ENCODE measurements at regions not wholly inside any gene's neighbourhood (a gene's known extent, or its start where the extent isn't known, plus 50 kb on each side); places are given as distances from the start of the nearest gene placed in this dataset.

DNA sequence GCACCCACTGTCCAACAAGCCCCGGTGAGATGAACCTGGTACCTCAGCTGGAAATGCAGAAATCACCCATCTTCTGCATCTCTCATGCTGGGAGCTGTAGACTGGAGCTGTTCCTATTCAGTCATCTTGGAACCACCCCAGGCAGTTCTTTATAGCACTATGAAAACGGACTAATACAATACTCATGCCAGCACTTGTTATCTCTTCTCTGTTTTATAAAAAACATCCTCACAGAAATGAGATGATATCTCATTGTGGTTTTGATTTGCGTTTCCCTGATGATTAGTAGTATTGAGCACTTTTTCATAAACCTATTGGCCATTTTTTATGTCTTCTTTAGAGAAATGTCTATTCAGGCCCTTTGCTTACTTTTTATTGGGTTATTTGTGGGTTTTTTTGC, 156.2 kb upstream of the ARPP21 start:
- H3K9ac ChIP-seq (ENCODE audit: low read length) = no peak overlapping the region
- no peak overlapping the region for H3K4me2 ChIP-seq (ENCODE audit: low read length)
- no peaks in the 10 kb centered on the region for H4K20me1 ChIP-seq (ENCODE audit: insufficient read depth)
- H3K9me2 ChIP-seq (ENCODE audit: insufficient read depth, low read length) = no peaks in the 10 kb centered on the region
- H3K36me3 ChIP-seq (ENCODE audit: insufficient read depth, low read length) = no peaks in the 10 kb centered on the region
- no peak overlapping the region for H3K27ac ChIP-seq (ENCODE audit: low read length)
- H3K9me3 ChIP-seq (ENCODE audit: low read length) = no peaks in the 10 kb centered on the region
- no peak overlapping the region for H3K4me3 ChIP-seq (ENCODE audit: low read length)
- no peaks in the 10 kb centered on the region for H3K27me3 ChIP-seq (ENCODE audit: insufficient read depth, low read depth, low read length)
- peaks cover 5% of the 10 kb centered on the region for H3F3A ChIP-seq (ENCODE audit: insufficient read depth, low read length, poor library complexity, severe bottlenecking)
- TF ChIP-seq EP300 (conservative IDR thresholded peaks at IDR 0.05; ENCODE audit: poor library complexity, severe bottlenecking) (no peak), SMC3 (conservative IDR thresholded peaks at IDR 0.05; ENCODE audit: poor library complexity) (no peak), TAF1 (IDR thresholded peaks at IDR 0.05; ENCODE audit: low read depth) (no peak), RAD21 (conservative IDR thresholded peaks at IDR 0.05) (no peak), EZH2 (IDR thresholded peaks at IDR 0.05; ENCODE audit: borderline replicate concordance, insufficient read depth, low read length, poor library complexity, severe bottlenecking) (no peak), MXI1 (conservative IDR thresholded peaks at IDR 0.05; ENCODE audit: poor library complexity, severe bottlenecking) (no peak), POLR2AphosphoS5 (IDR thresholded peaks at IDR 0.05) (no peak)
- TF ChIP-seq, protein P1, sequence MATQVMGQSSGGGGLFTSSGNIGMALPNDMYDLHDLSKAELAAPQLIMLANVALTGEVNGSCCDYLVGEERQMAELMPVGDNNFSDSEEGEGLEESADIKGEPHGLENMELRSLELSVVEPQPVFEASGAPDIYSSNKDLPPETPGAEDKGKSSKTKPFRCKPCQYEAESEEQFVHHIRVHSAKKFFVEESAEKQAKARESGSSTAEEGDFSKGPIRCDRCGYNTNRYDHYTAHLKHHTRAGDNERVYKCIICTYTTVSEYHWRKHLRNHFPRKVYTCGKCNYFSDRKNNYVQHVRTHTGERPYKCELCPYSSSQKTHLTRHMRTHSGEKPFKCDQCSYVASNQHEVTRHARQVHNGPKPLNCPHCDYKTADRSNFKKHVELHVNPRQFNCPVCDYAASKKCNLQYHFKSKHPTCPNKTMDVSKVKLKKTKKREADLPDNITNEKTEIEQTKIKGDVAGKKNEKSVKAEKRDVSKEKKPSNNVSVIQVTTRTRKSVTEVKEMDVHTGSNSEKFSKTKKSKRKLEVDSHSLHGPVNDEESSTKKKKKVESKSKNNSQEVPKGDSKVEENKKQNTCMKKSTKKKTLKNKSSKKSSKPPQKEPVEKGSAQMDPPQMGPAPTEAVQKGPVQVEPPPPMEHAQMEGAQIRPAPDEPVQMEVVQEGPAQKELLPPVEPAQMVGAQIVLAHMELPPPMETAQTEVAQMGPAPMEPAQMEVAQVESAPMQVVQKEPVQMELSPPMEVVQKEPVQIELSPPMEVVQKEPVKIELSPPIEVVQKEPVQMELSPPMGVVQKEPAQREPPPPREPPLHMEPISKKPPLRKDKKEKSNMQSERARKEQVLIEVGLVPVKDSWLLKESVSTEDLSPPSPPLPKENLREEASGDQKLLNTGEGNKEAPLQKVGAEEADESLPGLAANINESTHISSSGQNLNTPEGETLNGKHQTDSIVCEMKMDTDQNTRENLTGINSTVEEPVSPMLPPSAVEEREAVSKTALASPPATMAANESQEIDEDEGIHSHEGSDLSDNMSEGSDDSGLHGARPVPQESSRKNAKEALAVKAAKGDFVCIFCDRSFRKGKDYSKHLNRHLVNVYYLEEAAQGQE (IDR thresholded peaks at IDR 0.05; ENCODE audit: borderline replicate concordance) = no peak
- TF ChIP-seq, protein P2, sequence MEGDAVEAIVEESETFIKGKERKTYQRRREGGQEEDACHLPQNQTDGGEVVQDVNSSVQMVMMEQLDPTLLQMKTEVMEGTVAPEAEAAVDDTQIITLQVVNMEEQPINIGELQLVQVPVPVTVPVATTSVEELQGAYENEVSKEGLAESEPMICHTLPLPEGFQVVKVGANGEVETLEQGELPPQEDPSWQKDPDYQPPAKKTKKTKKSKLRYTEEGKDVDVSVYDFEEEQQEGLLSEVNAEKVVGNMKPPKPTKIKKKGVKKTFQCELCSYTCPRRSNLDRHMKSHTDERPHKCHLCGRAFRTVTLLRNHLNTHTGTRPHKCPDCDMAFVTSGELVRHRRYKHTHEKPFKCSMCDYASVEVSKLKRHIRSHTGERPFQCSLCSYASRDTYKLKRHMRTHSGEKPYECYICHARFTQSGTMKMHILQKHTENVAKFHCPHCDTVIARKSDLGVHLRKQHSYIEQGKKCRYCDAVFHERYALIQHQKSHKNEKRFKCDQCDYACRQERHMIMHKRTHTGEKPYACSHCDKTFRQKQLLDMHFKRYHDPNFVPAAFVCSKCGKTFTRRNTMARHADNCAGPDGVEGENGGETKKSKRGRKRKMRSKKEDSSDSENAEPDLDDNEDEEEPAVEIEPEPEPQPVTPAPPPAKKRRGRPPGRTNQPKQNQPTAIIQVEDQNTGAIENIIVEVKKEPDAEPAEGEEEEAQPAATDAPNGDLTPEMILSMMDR (IDR thresholded peaks at IDR 0.05; ENCODE audit: poor library complexity, severe bottlenecking) = no peak
- no peaks in the 10 kb centered on the region for H3K79me2 ChIP-seq (replicated peaks; ENCODE audit: insufficient read depth, low read length)
- H2AFZ ChIP-seq (ENCODE audit: low read depth, low read length) = no peak overlapping the region

DNA sequence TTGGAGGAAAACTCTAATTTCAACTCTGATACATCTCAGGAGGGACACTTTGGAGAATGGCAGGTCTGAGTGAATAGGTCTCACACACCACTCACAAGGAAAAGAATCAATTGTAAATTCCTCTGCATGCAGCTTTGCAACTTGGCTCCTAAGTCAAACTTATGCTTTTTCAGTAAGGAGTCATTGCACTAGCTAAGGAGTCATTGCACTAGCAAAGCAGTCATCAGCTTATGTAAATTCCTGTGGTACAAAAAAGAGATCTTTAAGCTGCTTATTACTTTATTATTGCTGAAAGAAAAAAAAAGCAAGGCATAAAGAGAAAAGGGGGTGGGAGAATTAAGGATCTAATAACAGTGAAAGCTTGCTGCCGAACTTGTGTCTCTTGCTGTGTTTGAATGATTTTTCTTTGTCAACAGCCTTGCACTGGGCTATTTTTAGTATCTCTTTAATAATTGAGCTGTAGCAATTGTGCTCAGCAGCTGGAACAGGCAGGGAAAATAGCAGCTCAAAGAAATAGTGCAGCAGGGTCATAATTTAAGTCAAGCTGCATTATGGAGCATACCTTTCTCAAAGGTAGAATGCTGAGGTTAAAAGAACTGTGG, 154.3 kb upstream of the ARPP21 start:
- Histone ChIP-seq H3K4me3 (ENCODE audit: low read length) (peak overlapping the region; percentile 49), H3K36me3 (ENCODE audit: insufficient read depth, low read length) (no peaks in the 10 kb centered on the region), H3K79me2 (replicated peaks; ENCODE audit: insufficient read depth, low read length) (no peaks in the 10 kb centered on the region), H2AFZ (ENCODE audit: low read depth, low read length) (peak overlapping the region; percentile 35), H3K9me3 (ENCODE audit: low read length) (no peaks in the 10 kb centered on the region), H3K4me2 (ENCODE audit: low read length) (peak overlapping the region; percentile 76), H3K9me2 (ENCODE audit: insufficient read depth, low read length) (no peaks in the 10 kb centered on the region), H3K27me3 (ENCODE audit: insufficient read depth, low read depth, low read length) (no peaks in the 10 kb centered on the region), H3F3A (ENCODE audit: insufficient read depth, low read length, poor library complexity, severe bottlenecking) (peaks cover 5% of the 10 kb centered on the region), H4K20me1 (ENCODE audit: insufficient read depth) (no peaks in the 10 kb centered on the region), H3K9ac (ENCODE audit: low read length) (peak overlapping the region; percentile 45), H3K27ac (ENCODE audit: low read length) (peak overlapping the region; percentile 82)
- TF ChIP-seq SMC3 (conservative IDR thresholded peaks at IDR 0.05; ENCODE audit: poor library complexity) (peak; percentile 26), EP300 (conservative IDR thresholded peaks at IDR 0.05; ENCODE audit: poor library complexity, severe bottlenecking) (peak; percentile 50), POLR2AphosphoS5 (IDR thresholded peaks at IDR 0.05) (peak; percentile 61), EZH2 (IDR thresholded peaks at IDR 0.05; ENCODE audit: borderline replicate concordance, insufficient read depth, low read length, poor library complexity, severe bottlenecking) (no peak)
- TF ChIP-seq, protein P1 (IDR thresholded peaks at IDR 0.05; ENCODE audit: borderline replicate concordance) = peak; percentile 50
- TF ChIP-seq, protein P2 (IDR thresholded peaks at IDR 0.05; ENCODE audit: poor library complexity, severe bottlenecking) = no peak

Data from neural cell (in vitro differentiated cells).